NCI-H1105 treated with DMSO at 0.1 percent for 48 hours (cell line): ENCODE measurements at regions not wholly inside any gene's neighbourhood (a gene's known extent, or its start where the extent isn't known, plus 50 kb on each side); places are given as distances from the start of the nearest gene placed in this dataset.

Experiments
- DNase-seq: peaks from one replicate; lab custom pipeline; 2025; lab: John Stamatoyannopoulos, UW

DNA sequence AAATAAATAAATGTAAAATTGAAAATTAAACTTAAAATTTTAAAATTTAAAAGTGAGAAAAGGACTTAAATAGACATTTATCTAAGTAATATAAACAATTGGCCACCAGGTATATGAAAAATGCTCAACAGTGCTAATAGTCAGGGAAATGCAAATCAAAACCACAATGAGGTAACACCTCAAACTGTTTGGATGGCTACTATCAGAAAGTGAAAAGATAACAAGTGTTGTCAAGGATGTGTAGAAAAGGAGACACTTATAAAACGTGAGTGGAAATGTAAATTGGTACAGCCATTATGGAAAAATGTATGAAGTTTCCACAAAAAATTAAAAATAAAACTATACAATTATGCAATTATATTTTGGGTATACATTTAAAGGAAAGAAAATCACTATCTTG lies 752.2 kb downstream of the EFNB2 start:
- no peak for DNase-seq

DNA sequence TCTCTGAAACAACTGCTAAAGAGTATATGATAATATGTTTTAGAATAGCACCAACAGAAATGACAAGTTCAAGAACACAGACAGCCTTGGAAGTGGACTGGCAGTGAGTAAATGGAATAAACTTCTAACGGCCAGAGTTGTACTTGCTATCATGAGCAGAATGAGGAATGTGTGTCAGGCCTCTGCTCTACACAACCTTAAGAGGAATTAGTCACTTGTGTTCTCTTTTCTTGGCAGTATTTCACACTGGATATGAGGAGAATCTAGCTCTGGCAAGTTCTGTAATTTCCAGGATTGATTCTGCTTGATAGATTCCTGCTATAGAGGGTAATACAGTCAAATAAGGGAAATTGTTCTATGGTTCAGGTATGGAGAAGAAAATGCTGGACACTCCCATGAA lies 757.3 kb downstream of the EFNB2 start:
- no peak for DNase-seq

DNA sequence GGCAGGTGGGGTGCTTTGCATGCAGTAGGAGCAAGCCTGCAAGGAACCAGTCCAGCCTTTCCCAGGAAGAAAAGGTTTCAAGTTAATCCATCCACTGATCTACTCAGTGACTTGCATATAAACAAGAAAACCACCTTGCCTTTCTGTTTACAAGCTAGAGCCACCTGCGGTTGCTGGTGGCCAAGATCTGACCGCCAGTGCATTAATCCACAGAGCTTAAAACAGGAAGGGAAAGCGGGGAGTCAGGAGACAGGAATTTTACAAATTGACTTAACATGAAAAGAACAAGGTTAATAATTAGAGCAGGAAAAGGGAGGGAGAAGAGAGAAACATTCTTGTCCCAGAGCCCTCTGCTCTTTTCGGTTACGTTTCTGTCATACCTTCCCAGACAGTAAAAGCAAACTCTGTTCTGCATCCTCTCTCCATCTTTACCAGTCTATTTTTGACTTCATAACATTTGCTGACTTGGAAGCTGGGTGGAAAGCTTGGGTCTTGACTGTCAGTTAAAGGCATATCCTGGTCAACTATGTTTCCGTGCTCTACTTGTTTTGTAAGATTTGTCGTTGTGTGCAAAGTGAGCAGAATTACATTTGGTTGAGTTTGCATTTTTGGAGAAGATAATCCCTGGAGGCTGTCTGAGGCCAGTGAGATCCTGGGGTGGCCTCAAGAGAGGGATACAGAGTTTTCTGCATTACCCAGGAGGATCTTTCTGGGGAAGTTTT lies 760.6 kb downstream of the EFNB2 start:
- DNase-seq = no peak

DNA sequence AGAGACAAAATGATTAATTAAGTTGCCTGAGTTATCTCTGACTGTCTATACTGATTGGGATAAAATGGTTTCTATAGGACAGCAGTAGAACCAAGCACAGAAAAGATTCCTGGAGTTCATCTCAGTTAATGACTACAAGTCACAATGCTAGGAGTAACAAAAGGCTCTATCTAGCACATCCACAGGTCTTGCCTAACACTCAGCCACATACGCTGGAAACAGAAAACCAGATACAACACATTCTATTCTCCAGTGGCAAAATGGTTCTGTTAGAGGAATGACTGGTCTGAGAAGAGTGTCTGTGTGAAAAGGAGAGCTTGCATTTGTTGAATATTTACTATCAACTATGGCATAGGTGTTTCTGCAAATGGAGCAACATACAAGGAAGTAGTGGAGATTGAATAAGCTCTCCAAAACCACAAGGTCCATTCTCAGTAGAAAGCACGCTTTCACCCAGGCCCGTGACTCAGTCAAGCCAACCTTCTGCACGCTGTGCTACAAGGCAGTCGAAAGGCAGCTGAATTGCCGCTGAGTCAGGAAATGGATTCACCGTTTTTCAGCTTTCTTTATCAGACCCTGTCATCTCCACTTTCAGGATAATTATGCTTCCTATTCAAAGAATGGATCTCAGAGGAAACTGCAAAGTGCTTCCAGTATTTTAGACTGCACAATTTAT lies 761.5 kb downstream of the EFNB2 start:
- DNase-seq = peak; percentile 92

DNA sequence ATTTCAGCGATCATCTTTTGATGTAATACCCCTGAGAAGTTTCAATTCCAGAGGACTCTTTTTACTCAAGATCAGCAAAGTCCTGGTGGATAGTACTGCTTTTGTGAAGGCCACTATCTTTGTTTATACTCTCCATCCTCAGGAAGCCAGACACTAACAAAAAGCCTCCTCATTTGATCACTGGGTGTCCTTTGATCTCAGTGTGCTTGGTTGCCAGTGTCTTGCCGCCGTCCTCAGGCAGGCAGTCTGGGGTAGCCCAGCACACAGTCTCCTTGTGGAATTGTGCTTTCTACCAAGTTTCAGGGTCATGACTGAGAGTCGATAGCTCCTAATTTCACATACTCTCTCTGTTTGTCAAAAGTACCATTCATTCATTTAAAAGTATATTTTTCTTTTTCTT lies 762.2 kb downstream of the EFNB2 start:
- DNase-seq = no peak

GRCh38 chr13:105764486-105764885 lies 771.0 kb downstream of the EFNB2 start:
- DNase-seq = no peak

DNA sequence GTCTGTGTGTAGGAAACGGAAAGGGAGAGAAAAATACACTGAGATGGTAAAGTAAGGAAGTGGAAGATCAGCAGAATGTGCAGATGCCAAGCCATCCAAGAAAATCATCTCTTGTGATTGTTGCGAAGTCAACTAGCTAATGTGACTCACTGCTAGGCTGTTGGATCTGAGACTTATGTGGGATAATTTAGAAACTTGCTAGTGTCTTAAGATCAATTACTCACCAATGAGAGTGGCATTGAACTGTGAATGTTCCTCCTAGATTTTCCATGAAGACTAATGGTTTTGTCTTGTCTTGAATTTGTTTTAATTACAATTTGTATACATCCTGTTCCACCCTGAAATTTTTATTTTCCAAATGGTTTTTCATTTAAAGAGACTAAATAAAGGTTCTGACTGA lies 771.6 kb downstream of the EFNB2 start:
- no peak for DNase-seq

DNA sequence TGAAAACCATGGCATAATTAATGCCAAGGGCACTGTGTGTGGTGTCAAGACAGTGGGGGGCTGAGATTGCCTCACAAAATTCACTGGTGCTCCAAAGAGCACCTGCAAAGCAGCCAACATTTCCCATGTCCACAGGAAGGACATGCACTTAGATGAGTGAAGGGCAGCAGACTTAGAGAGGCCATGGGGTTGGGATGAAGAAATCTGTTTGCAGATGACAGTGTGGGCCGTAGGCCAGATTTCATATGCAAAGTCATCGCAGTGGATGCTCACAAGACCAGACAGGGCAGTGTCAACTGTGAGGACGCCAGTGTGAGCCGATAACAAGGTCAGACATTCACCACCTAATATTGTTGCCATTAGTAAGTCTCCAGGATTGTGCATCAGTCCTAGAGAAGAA lies 773.4 kb downstream of the EFNB2 start:
- no peak for DNase-seq

- DNase-seq = peak; percentile 18
These were observed 776.3 kb downstream of the EFNB2 start for GRCh38 chr13:105758918-105759860.

DNA sequence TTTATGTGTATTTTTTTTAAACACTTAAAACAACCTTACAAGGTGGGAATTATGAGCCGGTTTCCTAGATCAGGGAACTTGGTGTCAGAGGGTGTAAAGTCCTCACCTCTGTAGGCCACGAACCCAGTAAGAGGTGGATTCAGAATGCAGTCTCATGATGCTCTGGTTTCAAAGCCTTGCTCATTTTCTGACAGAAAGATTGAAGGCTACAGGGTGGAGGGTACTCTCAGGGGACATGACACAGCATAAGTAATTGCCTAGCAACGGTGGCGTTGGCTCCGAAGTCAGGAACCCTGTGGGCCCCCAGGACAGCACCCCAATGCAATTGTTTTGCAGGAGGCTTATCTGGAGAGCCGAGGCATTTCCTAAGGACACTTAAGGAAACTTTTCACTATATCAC lies 794.7 kb downstream of the EFNB2 start:
- DNase-seq = no peak

- no peak for DNase-seq
These were observed 797.8 kb downstream of the EFNB2 start for GRCh38 chr13:105737688-105738087.

DNA sequence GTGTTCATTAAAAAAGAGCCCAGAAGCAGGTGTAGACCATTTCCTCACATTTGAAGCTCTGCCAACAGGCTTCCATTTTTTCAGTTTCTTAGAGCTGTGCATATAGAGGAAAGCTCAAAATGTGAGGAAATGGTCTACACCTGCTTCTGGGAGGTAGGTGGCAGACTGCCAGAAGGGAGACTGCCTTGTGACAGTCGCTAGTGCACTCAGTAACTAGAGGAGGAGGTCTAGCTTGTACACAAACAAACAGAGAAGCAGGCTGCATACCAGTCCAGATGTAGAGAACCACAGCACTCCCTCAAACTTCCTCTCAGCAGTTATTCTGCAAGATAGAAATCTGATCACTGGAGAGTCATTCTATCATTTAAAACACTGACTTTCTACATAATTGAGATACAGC lies 800.2 kb downstream of the EFNB2 start:
- DNase-seq = peak; percentile 73

DNA sequence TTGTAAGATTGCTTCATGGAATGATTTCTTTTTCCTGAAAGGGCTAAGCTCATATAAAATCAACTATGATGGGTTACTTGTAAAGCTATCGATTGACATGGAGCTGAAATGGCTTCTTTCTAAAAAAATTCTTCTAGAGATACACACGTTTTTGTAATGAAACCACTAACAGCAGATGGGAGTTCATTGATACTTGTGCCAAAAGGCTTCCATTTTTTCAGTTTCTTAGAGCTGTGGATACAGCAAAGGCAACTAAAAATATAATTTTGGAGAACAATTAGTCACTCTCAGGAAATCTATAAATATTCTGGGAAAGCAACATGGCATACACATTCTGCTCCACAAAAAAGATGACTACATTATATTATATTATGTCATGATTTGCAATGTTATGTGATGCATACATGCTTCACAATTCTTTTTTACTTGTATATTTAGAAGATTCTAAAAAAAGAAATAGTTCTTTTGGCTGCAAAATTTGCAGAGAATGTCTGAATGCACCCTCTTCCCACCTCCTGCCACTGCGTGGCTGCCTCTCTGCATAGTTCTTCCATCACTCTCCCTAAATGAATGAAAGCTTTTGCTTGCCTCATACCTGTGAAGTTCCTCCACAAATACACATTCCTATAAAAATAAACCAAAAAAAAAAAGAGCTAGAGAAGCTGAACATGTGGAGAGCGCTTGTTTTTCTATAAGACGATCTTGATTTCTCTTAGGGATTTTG lies 802.5 kb downstream of the EFNB2 start:
- no peak for DNase-seq

- no peak for DNase-seq
These were observed 809.6 kb downstream of the EFNB2 start for GRCh38 chr13:105725887-105726286.

DNA sequence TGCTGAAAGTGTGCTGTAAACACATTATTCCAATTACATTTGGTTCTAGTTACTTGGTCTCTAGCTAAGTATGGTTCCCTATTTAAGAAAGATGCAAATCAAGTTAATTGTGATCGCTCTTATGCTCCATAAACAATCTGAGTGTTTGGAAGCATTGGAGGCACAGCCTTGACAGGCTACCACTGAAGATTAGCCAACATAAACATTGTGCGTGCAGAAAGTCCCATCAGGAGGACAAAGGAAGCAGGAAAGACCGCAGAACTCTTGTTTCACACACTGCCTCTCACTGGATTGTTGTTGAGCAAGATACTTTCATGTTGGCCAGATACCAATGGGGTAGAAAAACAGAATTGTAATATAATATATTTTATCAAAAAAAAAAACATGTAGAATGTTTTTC lies 814.4 kb downstream of the EFNB2 start:
- DNase-seq = no peak

DNA sequence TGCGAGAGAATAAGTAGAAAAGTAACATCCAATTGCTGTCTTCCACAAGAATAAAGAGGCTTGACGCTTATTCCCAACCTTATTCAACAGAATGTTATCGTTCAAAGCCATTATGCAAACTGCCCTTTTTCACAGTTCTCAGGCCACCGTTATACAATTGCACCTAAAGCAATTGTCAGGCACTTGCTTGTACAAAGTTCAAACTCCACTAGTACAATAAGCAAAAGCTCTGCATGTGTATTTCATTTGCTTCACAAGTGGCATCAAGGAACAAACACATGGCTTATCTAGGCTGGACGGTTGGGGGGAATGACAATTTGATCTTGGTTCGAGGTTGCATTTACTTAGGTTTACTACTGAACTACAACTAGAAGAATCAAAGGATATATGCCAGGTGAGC lies 815.6 kb downstream of the EFNB2 start:
- no peak for DNase-seq

DNA sequence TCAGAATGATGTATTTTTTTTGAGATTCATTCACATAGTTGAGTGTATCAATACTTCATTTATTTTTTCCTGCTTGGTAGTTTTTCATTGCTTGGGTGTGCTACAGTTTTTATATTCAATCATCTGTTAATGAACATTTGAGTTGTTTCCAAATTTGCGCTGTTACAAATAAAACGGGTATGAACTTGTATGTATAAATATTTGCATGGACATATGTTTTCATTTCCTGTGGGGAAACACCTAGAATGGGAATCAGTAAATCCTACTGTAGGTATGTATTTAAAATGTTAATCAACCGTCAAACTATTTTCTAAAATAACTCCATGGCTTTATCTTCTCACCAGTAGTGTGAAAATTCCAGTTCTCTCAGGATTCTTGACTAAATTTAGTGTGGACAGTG lies 826.3 kb downstream of the EFNB2 start:
- no peak for DNase-seq

DNA sequence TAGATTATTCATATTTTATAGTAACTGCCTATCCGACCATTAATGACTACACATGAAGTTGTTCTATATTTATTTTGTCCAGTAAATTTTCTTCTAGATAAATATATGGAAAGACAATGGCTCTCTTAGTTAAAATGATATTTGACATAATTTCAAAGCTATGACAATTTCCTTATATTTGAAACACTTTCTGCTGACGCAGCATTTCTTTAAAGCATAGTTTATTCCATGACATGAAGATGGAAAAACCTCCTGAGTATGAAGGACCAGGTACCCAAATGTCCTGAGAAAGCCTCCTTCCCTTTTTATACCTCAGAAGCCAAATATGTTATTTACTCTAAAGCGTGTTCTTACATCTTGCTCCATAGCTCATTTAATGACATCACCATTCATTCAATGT lies 831.6 kb downstream of the EFNB2 start:
- no peak for DNase-seq

- no peak for DNase-seq
These were observed 833.0 kb downstream of the EFNB2 start for GRCh38 chr13:105702441-105702840.

- no peak for DNase-seq
These were observed 842.7 kb downstream of the EFNB2 start for GRCh38 chr13:105692769-105693168.

- no peak for DNase-seq
These were observed 851.2 kb downstream of the EFNB2 start for GRCh38 chr13:105684216-105684615.

GRCh38 chr13:105679838-105680237 lies 855.6 kb downstream of the EFNB2 start:
- DNase-seq = no peak
